ENCODE measurements at regions not wholly inside any gene's neighbourhood (a gene's known extent, or its start where the extent isn't known, plus 50 kb on each side); places are given as distances from the start of the nearest gene placed in this dataset.

GRCh38 chr5:96155147-96155546 lies 193.5 kb upstream of the ELL2 start:
- no peaks in the 10 kb centered on the region for H3K36me3 Mint-ChIP-seq

GRCh38 chr5:96151891-96152290 lies 190.2 kb upstream of the ELL2 start:
- H3K27ac Mint-ChIP-seq = peak overlapping the region; percentile 59
- no peaks in the 10 kb centered on the region for H3K9me3 Mint-ChIP-seq
- peaks cover 0 to 3% of the 10 kb centered on the region in 2 donors for H3K4me1 Mint-ChIP-seq
- no peak for DNase-seq
- peak; percentile 63 to 90 for ATAC-seq (replicated peaks)
- peaks cover 5 to 7% of the 10 kb centered on the region in 2 donors for H3K27me3 Mint-ChIP-seq
- no peak overlapping the region for H3K4me3 Mint-ChIP-seq
- no peaks in the 10 kb centered on the region for H3K36me3 Mint-ChIP-seq

More at GRCh38 chr5:96155147-96155546, 193.5 kb upstream of the ELL2 start:
- H3K9me3 Mint-ChIP-seq = no peaks in the 10 kb centered on the region
- no peak overlapping the region for H3K4me3 Mint-ChIP-seq
- DNase-seq (no peak), ATAC-seq (replicated peaks) (no peak)
- no peak overlapping the region for H3K27ac Mint-ChIP-seq
- peaks cover 6 to 7% of the 10 kb centered on the region in 2 donors for H3K27me3 Mint-ChIP-seq
- H3K4me1 Mint-ChIP-seq = peaks cover 0 to 3% of the 10 kb centered on the region in 2 donors

GRCh38 chr5:96150007-96150406 lies 188.4 kb upstream of the ELL2 start:
- no peak for DNase-seq
- Mint-ChIP-seq H3K4me3 (no peak overlapping the region), H3K27me3 (peaks cover 5 to 7% of the 10 kb centered on the region in 2 donors), H3K27ac (no peak overlapping the region), H3K4me1 (peaks cover 0 to 3% of the 10 kb centered on the region in 2 donors), H3K9me3 (no peaks in the 10 kb centered on the region), H3K36me3 (no peaks in the 10 kb centered on the region)
- no peak for ATAC-seq (replicated peaks)

GRCh38 chr5:96149546-96149945 lies 187.9 kb upstream of the ELL2 start:
- Mint-ChIP-seq H3K27ac (no peak overlapping the region), H3K4me3 (no peak overlapping the region), H3K9me3 (no peaks in the 10 kb centered on the region), H3K4me1 (peaks cover 0 to 3% of the 10 kb centered on the region in 2 donors), H3K27me3 (peaks cover 5 to 7% of the 10 kb centered on the region in 2 donors), H3K36me3 (no peaks in the 10 kb centered on the region)
- DNase-seq = no peak
- no peak for ATAC-seq (replicated peaks)

GRCh38 chr5:96149021-96149420 lies 187.4 kb upstream of the ELL2 start:
- DNase-seq (no peak), ATAC-seq (replicated peaks) (no peak)
- H3K4me3 Mint-ChIP-seq = no peak overlapping the region
- no peaks in the 10 kb centered on the region for H3K36me3 Mint-ChIP-seq
- H3K9me3 Mint-ChIP-seq = no peaks in the 10 kb centered on the region
- peaks cover 5 to 7% of the 10 kb centered on the region in 2 donors for H3K27me3 Mint-ChIP-seq
- H3K4me1 Mint-ChIP-seq = peaks cover 0 to 3% of the 10 kb centered on the region in 2 donors
- H3K27ac Mint-ChIP-seq = no peak overlapping the region

- no peaks in the 10 kb centered on the region for H3K36me3 Mint-ChIP-seq
- no peak for ATAC-seq (replicated peaks)
- no peak overlapping the region for H3K27ac Mint-ChIP-seq
- DNase-seq = no peak
- peaks cover 5 to 7% of the 10 kb centered on the region in 2 donors for H3K27me3 Mint-ChIP-seq
- H3K4me1 Mint-ChIP-seq = peaks cover 0 to 3% of the 10 kb centered on the region in 2 donors
- no peak overlapping the region for H3K4me3 Mint-ChIP-seq
- H3K9me3 Mint-ChIP-seq = no peaks in the 10 kb centered on the region
Measured at GRCh38 chr5:96148376-96148775, 186.7 kb upstream of the ELL2 start.

- ATAC-seq (replicated peaks) (no peak), DNase-seq (no peak)
- no peaks in the 10 kb centered on the region for H3K36me3 Mint-ChIP-seq
- peaks cover 0 to 3% of the 10 kb centered on the region in 2 donors for H3K4me1 Mint-ChIP-seq
- H3K9me3 Mint-ChIP-seq = no peaks in the 10 kb centered on the region
- no peak overlapping the region for H3K4me3 Mint-ChIP-seq
- H3K27me3 Mint-ChIP-seq = peaks cover 5 to 7% of the 10 kb centered on the region in 2 donors
- H3K27ac Mint-ChIP-seq = no peak overlapping the region
Measured at GRCh38 chr5:96147866-96148265, 186.2 kb upstream of the ELL2 start.

- DNase-seq (no peak), ATAC-seq (replicated peaks) (peak; percentile 55 to 61)
- Mint-ChIP-seq H3K4me3 (no peak overlapping the region), H3K27me3 (peaks cover 5 to 7% of the 10 kb centered on the region in 2 donors), H3K9me3 (no peaks in the 10 kb centered on the region), H3K36me3 (no peaks in the 10 kb centered on the region), H3K27ac (no peak overlapping the region), H3K4me1 (no peaks in the 10 kb centered on the region)
Measured at GRCh38 chr5:96146675-96147074, 185.0 kb upstream of the ELL2 start.

GRCh38 chr5:96144289-96144688 lies 182.6 kb upstream of the ELL2 start:
- H3K27me3 Mint-ChIP-seq = peaks cover 0 to 3% of the 10 kb centered on the region in 2 donors
- H3K27ac Mint-ChIP-seq = no peak overlapping the region

GRCh38 chr5:96143450-96143849 lies 181.8 kb upstream of the ELL2 start:
- no peaks in the 10 kb centered on the region for H3K4me1 Mint-ChIP-seq
- H3K9me3 Mint-ChIP-seq = no peaks in the 10 kb centered on the region
- ATAC-seq (replicated peaks) = no peak
- H3K27me3 Mint-ChIP-seq = peaks cover 0 to 3% of the 10 kb centered on the region in 2 donors
- H3K4me3 Mint-ChIP-seq = no peak overlapping the region
- H3K27ac Mint-ChIP-seq = no peak overlapping the region
- no peaks in the 10 kb centered on the region for H3K36me3 Mint-ChIP-seq
- DNase-seq = no peak

More at GRCh38 chr5:96144289-96144688, 182.6 kb upstream of the ELL2 start:
- Mint-ChIP-seq H3K4me3 (no peak overlapping the region), H3K4me1 (no peaks in the 10 kb centered on the region), H3K9me3 (no peaks in the 10 kb centered on the region), H3K36me3 (no peaks in the 10 kb centered on the region)
- no peak for ATAC-seq (replicated peaks)
- DNase-seq = no peak

- ATAC-seq (replicated peaks) (no peak), DNase-seq (no peak)
- H3K27ac Mint-ChIP-seq = no peak overlapping the region
- no peak overlapping the region for H3K4me3 Mint-ChIP-seq
- no peaks in the 10 kb centered on the region for H3K9me3 Mint-ChIP-seq
- H3K36me3 Mint-ChIP-seq = no peaks in the 10 kb centered on the region
- H3K4me1 Mint-ChIP-seq = no peaks in the 10 kb centered on the region
- H3K27me3 Mint-ChIP-seq = peaks cover 0 to 3% of the 10 kb centered on the region in 2 donors
Measured at GRCh38 chr5:96142786-96143434, 181.3 kb upstream of the ELL2 start.

GRCh38 chr5:96142184-96142781 lies 180.6 kb upstream of the ELL2 start:
- ATAC-seq (replicated peaks) (no peak), DNase-seq (no peak)
- no peaks in the 10 kb centered on the region for H3K4me1 Mint-ChIP-seq
- no peaks in the 10 kb centered on the region for H3K9me3 Mint-ChIP-seq
- no peak overlapping the region for H3K4me3 Mint-ChIP-seq
- no peaks in the 10 kb centered on the region for H3K36me3 Mint-ChIP-seq
- H3K27me3 Mint-ChIP-seq = peaks cover 0 to 3% of the 10 kb centered on the region in 2 donors
- no peak overlapping the region for H3K27ac Mint-ChIP-seq

GRCh38 chr5:96141749-96142148 lies 180.1 kb upstream of the ELL2 start:
- DNase-seq (no peak), ATAC-seq (replicated peaks) (no peak)
- no peak overlapping the region for H3K27ac Mint-ChIP-seq
- no peak overlapping the region for H3K4me3 Mint-ChIP-seq
- H3K27me3 Mint-ChIP-seq = peaks cover 0 to 3% of the 10 kb centered on the region in 2 donors
- H3K4me1 Mint-ChIP-seq = no peaks in the 10 kb centered on the region
- H3K36me3 Mint-ChIP-seq = no peaks in the 10 kb centered on the region
- H3K9me3 Mint-ChIP-seq = no peaks in the 10 kb centered on the region

- Mint-ChIP-seq H3K36me3 (no peaks in the 10 kb centered on the region), H3K27me3 (peaks cover 0 to 3% of the 10 kb centered on the region in 2 donors), H3K27ac (no peak overlapping the region), H3K4me1 (no peaks in the 10 kb centered on the region), H3K4me3 (no peak overlapping the region), H3K9me3 (no peaks in the 10 kb centered on the region)
- DNase-seq = no peak
- no peak for ATAC-seq (replicated peaks)
Measured at GRCh38 chr5:96140496-96140895, 178.8 kb upstream of the ELL2 start.

GRCh38 chr5:96140084-96140483 lies 178.4 kb upstream of the ELL2 start:
- H3K36me3 Mint-ChIP-seq = no peaks in the 10 kb centered on the region
- no peak for ATAC-seq (replicated peaks)
- no peaks in the 10 kb centered on the region for H3K9me3 Mint-ChIP-seq
- no peak overlapping the region for H3K27ac Mint-ChIP-seq
- H3K4me1 Mint-ChIP-seq = no peaks in the 10 kb centered on the region
- no peak for DNase-seq
- peaks cover 0 to 3% of the 10 kb centered on the region in 2 donors for H3K27me3 Mint-ChIP-seq
- H3K4me3 Mint-ChIP-seq = no peak overlapping the region

Data from stimulated activated naive B cell treated with anti-CD40 and anti-IgM and Interleukin-4, amounts not matched to agents 10 μg/mL and 1 μg/mL and 100 μg/mL, for 72 hours (primary cell).